NCI-H69 (cell line): ENCODE measurements at regions not wholly inside any gene's neighbourhood (a gene's known extent, or its start where the extent isn't known, plus 50 kb on each side); places are given as distances from the start of the nearest gene placed in this dataset.
"Not testable (repeated sequence)": the region's sequence is repeated elsewhere in the genome, so short reads cannot be mapped to it uniquely, and the experiment has no call there.

Experiments used
- DNase-seq: peaks from one replicate; lab custom pipeline; 2025; lab: John Stamatoyannopoulos, UW

- DNase-seq: no peak
Observed at GRCh38 chr4:55251342-55251741, 94.7 kb upstream of the SRD5A3 start.

- DNase-seq: no peak
Observed at GRCh38 chr4:55251896-55252295, 94.1 kb upstream of the SRD5A3 start.

GRCh38 chr4:55253948-55254593 lies 92.0 kb upstream of the SRD5A3 start:
- no peak for DNase-seq

GRCh38 chr4:55255179-55255578 lies 90.9 kb upstream of the SRD5A3 start:
- no peak for DNase-seq

- no peak for DNase-seq
Observed at GRCh38 chr4:55256787-55257186, 89.3 kb upstream of the SRD5A3 start.

GRCh38 chr4:55258152-55258865 lies 87.7 kb upstream of the SRD5A3 start:
- no peak for DNase-seq

- DNase-seq: no peak
Observed at GRCh38 chr4:55259294-55259693, 86.7 kb upstream of the SRD5A3 start.

GRCh38 chr4:55269470-55269869 lies 76.6 kb upstream of the SRD5A3 start:
- no peak for DNase-seq

GRCh38 chr4:55269995-55270394 lies 76.0 kb upstream of the SRD5A3 start:
- no peak for DNase-seq

GRCh38 chr4:55270481-55270880 lies 75.6 kb upstream of the SRD5A3 start:
- DNase-seq: no peak

GRCh38 chr4:55272102-55272501 lies 73.9 kb upstream of the SRD5A3 start:
- no peak for DNase-seq

- no peak for DNase-seq
Observed at GRCh38 chr4:55272589-55272988, 73.5 kb upstream of the SRD5A3 start.

GRCh38 chr4:55277011-55277410 lies 69.0 kb upstream of the SRD5A3 start:
- no peak for DNase-seq

- no peak for DNase-seq
Observed at GRCh38 chr4:55278316-55278715, 67.7 kb upstream of the SRD5A3 start.

- not testable (repeated sequence) for DNase-seq
Observed at GRCh38 chr4:55280474-55280873, 65.6 kb upstream of the SRD5A3 start.

GRCh38 chr4:55281118-55281683 lies 64.8 kb upstream of the SRD5A3 start:
- DNase-seq: not testable (repeated sequence)

GRCh38 chr4:55284331-55284730 lies 61.7 kb upstream of the SRD5A3 start:
- no peak for DNase-seq

GRCh38 chr4:55291227-55291640 lies 54.8 kb upstream of the SRD5A3 start:
- DNase-seq: no peak

GRCh38 chr4:55296096-55296495 lies 49.9 kb upstream of the SRD5A3 start:
- DNase-seq: no peak
